HG02840 (cell line): ENCODE measurements at regions not wholly inside any gene's neighbourhood (a gene's known extent, or its start where the extent isn't known, plus 50 kb on each side); places are given as distances from the start of the nearest gene placed in this dataset.

Experiments used
- ATAC-seq: cut with Tn5 transposase; IDR thresholded peaks from one replicate; pipeline ENCODE4 v1.9.1; 2021; ENCODE audit warnings: mild to moderate bottlenecking, moderate library complexity, moderate number of reproducible peaks; ENCODE audit not compliant: unreplicated experiment, low FRiP score

GRCh38 chr12:24197532-24197931 lies 248.1 kb upstream of the SOX5 start:
- ATAC-seq, result no peak

- no peak for ATAC-seq
Measured at GRCh38 chr12:24195063-24195462, 245.6 kb upstream of the SOX5 start.

- ATAC-seq, result no peak
Measured at GRCh38 chr12:24191117-24191516, 241.6 kb upstream of the SOX5 start.

- ATAC-seq, result no peak
Measured at GRCh38 chr12:24185782-24186181, 236.3 kb upstream of the SOX5 start.

- peak; percentile 77 for ATAC-seq
Measured at GRCh38 chr12:24177889-24178288, 228.4 kb upstream of the SOX5 start.

- no peak for ATAC-seq
Measured at GRCh38 chr12:24175929-24176328, 226.5 kb upstream of the SOX5 start.

GRCh38 chr12:24175284-24175683 lies 225.8 kb upstream of the SOX5 start:
- no peak for ATAC-seq

- no peak for ATAC-seq
Measured at GRCh38 chr12:24173067-24173466, 223.6 kb upstream of the SOX5 start.

- no peak for ATAC-seq
Measured at GRCh38 chr12:24172773-24173066, 223.2 kb upstream of the SOX5 start.

GRCh38 chr12:24172031-24172772 lies 222.7 kb upstream of the SOX5 start:
- peak; percentile 74 for ATAC-seq

- ATAC-seq, result no peak
Measured at GRCh38 chr12:24155042-24155441, 205.6 kb upstream of the SOX5 start.

- ATAC-seq, result no peak
Measured at GRCh38 chr12:24153079-24153478, 203.6 kb upstream of the SOX5 start.

GRCh38 chr12:24152270-24152669 lies 202.8 kb upstream of the SOX5 start:
- ATAC-seq, result no peak

GRCh38 chr12:24143928-24144327 lies 194.5 kb upstream of the SOX5 start:
- ATAC-seq, result no peak

- ATAC-seq, result no peak
Measured at GRCh38 chr12:24139035-24139434, 189.6 kb upstream of the SOX5 start.

GRCh38 chr12:24138041-24138440 lies 188.6 kb upstream of the SOX5 start:
- ATAC-seq, result no peak

GRCh38 chr12:24135158-24135850 lies 185.8 kb upstream of the SOX5 start:
- no peak for ATAC-seq

GRCh38 chr12:24134092-24134491 lies 184.6 kb upstream of the SOX5 start:
- ATAC-seq, result no peak

- no peak for ATAC-seq
Measured at GRCh38 chr12:24133384-24133783, 183.9 kb upstream of the SOX5 start.

GRCh38 chr12:24127919-24128721 lies 178.7 kb upstream of the SOX5 start:
- peak; percentile 90 for ATAC-seq

GRCh38 chr12:24125280-24125679 lies 175.8 kb upstream of the SOX5 start:
- ATAC-seq, result no peak
